Lower lobe of right lung (tissue), 2 donors: ENCODE measurements at regions not wholly inside any gene's neighbourhood (a gene's known extent, or its start where the extent isn't known, plus 50 kb on each side); places are given as distances from the start of the nearest gene placed in this dataset.

Experiments
- ATAC-seq, 2 donors: fragments of 200-7000 bp; cut with Tn5 transposase; one replicate each; pipeline ENCODE4 v1.9.1; 2020 to 2022; ENCODE audit warnings: mild to moderate bottlenecking in 2 of 2, moderate library complexity in 2 of 2
- DNase-seq: peaks from one replicate; pipeline ENCODE4 v3.0.0-alpha.2; 2020
- H3K27ac ChIP-seq: fragments of 200-600 bp; one replicate; pipeline ENCODE4 v1.8.0; 2022
- H3K27me3 ChIP-seq: fragments of 200-600 bp; one replicate; pipeline ENCODE4 v1.8.0; 2022; ENCODE audit warnings: low read depth
- H3K36me3 ChIP-seq: fragments of 200-600 bp; one replicate; pipeline ENCODE4 v1.8.0; 2022; ENCODE audit warnings: mild to moderate bottlenecking
- H3K4me1 ChIP-seq: fragments of 200-600 bp; one replicate; pipeline ENCODE4 v1.8.0; 2022
- H3K4me3 ChIP-seq: fragments of 200-600 bp; one replicate; pipeline ENCODE4 v1.8.0; 2022; ENCODE audit warnings: mild to moderate bottlenecking
- H3K9me3 ChIP-seq: fragments of 200-600 bp; one replicate; pipeline ENCODE4 v1.8.0; 2022
- CTCF ChIP-seq: fragments of 200-600 bp; IDR thresholded peaks from one replicate; pipeline ENCODE4 v1.8.0; 2022; ENCODE audit warnings: antibody characterized with exemption, mild to moderate bottlenecking
- intact Hi-C: fragments of 100-400 bp; cut with DNase I; formaldehyde crosslinking; loops from one replicate; pipeline ENCODE4 v1.11.0; 2022
- donor health status: DM: no; HTN: yes; CAD: no; lungs with severe emphysema.

GRCh38 chr2:2767837-2768236 lies 436.8 kb upstream of the MYT1L start:
- no peak for ATAC-seq
- Histone ChIP-seq H3K27ac (no peak overlapping the region), H3K4me3 (no peak overlapping the region), H3K27me3 (no peaks in the 10 kb centered on the region), H3K9me3 (no peaks in the 10 kb centered on the region), H3K36me3 (no peaks in the 10 kb centered on the region), H3K4me1 (no peaks in the 10 kb centered on the region)
- TF ChIP-seq CTCF, result no peak
- no peak for DNase-seq
- intact Hi-C loops, result no loop called here

- DNase-seq, result no peak
- no peak overlapping the region for H3K27ac ChIP-seq
Measured at GRCh38 chr2:2765839-2766495, 434.9 kb upstream of the MYT1L start.

GRCh38 chr2:2765176-2765800 lies 434.2 kb upstream of the MYT1L start:
- ATAC-seq (no peak), DNase-seq (no peak)
- Histone ChIP-seq H3K4me1 (no peaks in the 10 kb centered on the region), H3K36me3 (no peaks in the 10 kb centered on the region), H3K9me3 (peaks cover 6% of the 10 kb centered on the region), H3K27ac (no peak overlapping the region), H3K27me3 (no peaks in the 10 kb centered on the region), H3K4me3 (no peak overlapping the region)
- intact Hi-C loops, result no loop called here
- TF ChIP-seq CTCF, result no peak

More at GRCh38 chr2:2765839-2766495, 434.9 kb upstream of the MYT1L start:
- no peaks in the 10 kb centered on the region for H3K27me3 ChIP-seq
- no peaks in the 10 kb centered on the region for H3K9me3 ChIP-seq
- no peaks in the 10 kb centered on the region for H3K4me1 ChIP-seq
- no peak for ATAC-seq
- no peak overlapping the region for H3K4me3 ChIP-seq
- intact Hi-C loops, result no loop called here
- no peak for TF ChIP-seq CTCF
- no peaks in the 10 kb centered on the region for H3K36me3 ChIP-seq

- H3K27ac ChIP-seq, result no peak overlapping the region
- H3K4me3 ChIP-seq, result no peak overlapping the region
- H3K4me1 ChIP-seq, result no peaks in the 10 kb centered on the region
- peaks cover 7% of the 10 kb centered on the region for H3K9me3 ChIP-seq
- no peaks in the 10 kb centered on the region for H3K36me3 ChIP-seq
- ATAC-seq (no peak), DNase-seq (no peak)
- H3K27me3 ChIP-seq, result no peaks in the 10 kb centered on the region
- TF ChIP-seq CTCF, result no peak
- intact Hi-C loops, result no loop called here
Measured at GRCh38 chr2:2764739-2765138, 433.7 kb upstream of the MYT1L start.

GRCh38 chr2:2764001-2764355 lies 432.9 kb upstream of the MYT1L start:
- no peak for TF ChIP-seq CTCF
- no peak overlapping the region for H3K27ac ChIP-seq
- peaks cover 7% of the 10 kb centered on the region for H3K9me3 ChIP-seq
- no peak overlapping the region for H3K4me3 ChIP-seq
- no peaks in the 10 kb centered on the region for H3K27me3 ChIP-seq
- no peaks in the 10 kb centered on the region for H3K36me3 ChIP-seq
- intact Hi-C loops, result no loop called here
- no peak for ATAC-seq
- no peak for DNase-seq
- no peaks in the 10 kb centered on the region for H3K4me1 ChIP-seq
